ENCODE measurements at regions not wholly inside any gene's neighbourhood (a gene's known extent, or its start where the extent isn't known, plus 50 kb on each side); places are given as distances from the start of the nearest gene placed in this dataset.

- Mint-ChIP-seq H3K9me3 (ENCODE audit: unreplicated experiment) (no peaks in the 10 kb centered on the region), H3K4me3 (ENCODE audit: unreplicated experiment) (no peak overlapping the region), H3K4me1 (ENCODE audit: unreplicated experiment) (peaks cover 4% of the 10 kb centered on the region), H3K36me3 (ENCODE audit: low read depth, unreplicated experiment) (no peaks in the 10 kb centered on the region), H3K27ac (ENCODE audit: unreplicated experiment) (no peak overlapping the region), H3K27me3 (ENCODE audit: unreplicated experiment) (peaks cover 11% of the 10 kb centered on the region)
- TF ChIP-seq CTCF (IDR thresholded peaks at IDR 0.05; ENCODE audit: unreplicated experiment), result no peak
- DNase-seq (ENCODE audit: low spot score), result no peak
Measured at GRCh38 chr12:131383741-131384543, 326.9 kb upstream of the SFSWAP start.

GRCh38 chr12:131384544-131384855 lies 326.4 kb upstream of the SFSWAP start:
- no peak for TF ChIP-seq CTCF (IDR thresholded peaks at IDR 0.05; ENCODE audit: unreplicated experiment)
- H3K4me1 Mint-ChIP-seq (ENCODE audit: unreplicated experiment), result peaks cover 4% of the 10 kb centered on the region
- H3K27ac Mint-ChIP-seq (ENCODE audit: unreplicated experiment), result no peak overlapping the region
- no peak for DNase-seq (ENCODE audit: low spot score)
- no peaks in the 10 kb centered on the region for H3K9me3 Mint-ChIP-seq (ENCODE audit: unreplicated experiment)
- no peak overlapping the region for H3K4me3 Mint-ChIP-seq (ENCODE audit: unreplicated experiment)
- no peaks in the 10 kb centered on the region for H3K36me3 Mint-ChIP-seq (ENCODE audit: low read depth, unreplicated experiment)
- H3K27me3 Mint-ChIP-seq (ENCODE audit: unreplicated experiment), result peaks cover 12% of the 10 kb centered on the region

- Mint-ChIP-seq H3K4me1 (ENCODE audit: unreplicated experiment) (no peaks in the 10 kb centered on the region), H3K27ac (ENCODE audit: unreplicated experiment) (no peak overlapping the region), H3K9me3 (ENCODE audit: unreplicated experiment) (no peaks in the 10 kb centered on the region), H3K36me3 (ENCODE audit: low read depth, unreplicated experiment) (peaks cover 3% of the 10 kb centered on the region), H3K27me3 (ENCODE audit: unreplicated experiment) (peaks cover 14% of the 10 kb centered on the region), H3K4me3 (ENCODE audit: unreplicated experiment) (no peak overlapping the region)
- no peak for DNase-seq (ENCODE audit: low spot score)
- no peak for TF ChIP-seq CTCF (IDR thresholded peaks at IDR 0.05; ENCODE audit: unreplicated experiment)
Measured at GRCh38 chr12:131385313-131386166, 325.4 kb upstream of the SFSWAP start.

- Mint-ChIP-seq H3K36me3 (ENCODE audit: low read depth, unreplicated experiment) (peaks cover 3% of the 10 kb centered on the region), H3K4me3 (ENCODE audit: unreplicated experiment) (no peak overlapping the region), H3K4me1 (ENCODE audit: unreplicated experiment) (no peaks in the 10 kb centered on the region), H3K27me3 (ENCODE audit: unreplicated experiment) (peaks cover 18% of the 10 kb centered on the region), H3K27ac (ENCODE audit: unreplicated experiment) (no peak overlapping the region), H3K9me3 (ENCODE audit: unreplicated experiment) (no peaks in the 10 kb centered on the region)
- no peak for DNase-seq (ENCODE audit: low spot score)
- no peak for TF ChIP-seq CTCF (IDR thresholded peaks at IDR 0.05; ENCODE audit: unreplicated experiment)
Measured at GRCh38 chr12:131386167-131386521, 324.7 kb upstream of the SFSWAP start.

- Mint-ChIP-seq H3K27me3 (ENCODE audit: unreplicated experiment) (peaks cover 18% of the 10 kb centered on the region), H3K27ac (ENCODE audit: unreplicated experiment) (no peak overlapping the region), H3K4me1 (ENCODE audit: unreplicated experiment) (no peaks in the 10 kb centered on the region), H3K4me3 (ENCODE audit: unreplicated experiment) (no peak overlapping the region), H3K36me3 (ENCODE audit: low read depth, unreplicated experiment) (peaks cover 3% of the 10 kb centered on the region), H3K9me3 (ENCODE audit: unreplicated experiment) (no peaks in the 10 kb centered on the region)
- DNase-seq (ENCODE audit: low spot score), result no peak
- no peak for TF ChIP-seq CTCF (IDR thresholded peaks at IDR 0.05; ENCODE audit: unreplicated experiment)
Measured at GRCh38 chr12:131386781-131387180, 324.1 kb upstream of the SFSWAP start.
